Hepatocyte (in vitro differentiated cells): ENCODE measurements at regions not wholly inside any gene's neighbourhood (a gene's known extent, or its start where the extent isn't known, plus 50 kb on each side); places are given as distances from the start of the nearest gene placed in this dataset.

Source experiments
- DNase-seq: peaks from one replicate; pipeline ENCODE4 v3.0.0-alpha.2; 2016; ENCODE audit warnings: low spot score
- H2AFZ ChIP-seq: fragments of 200-600 bp; sonication (generic); 2 replicates; pipeline ENCODE4 v1.6.0; 2016; ENCODE audit warnings: antibody characterized with exemption, mild to moderate bottlenecking
- H3K27ac ChIP-seq: fragments of 200-600 bp; sonication (generic); 2 replicates; pipeline ENCODE4 v1.5.1; 2016; ENCODE audit warnings: mild to moderate bottlenecking
- H3K27me3 ChIP-seq: fragments of 200-600 bp; sonication (generic); 2 replicates; pipeline ENCODE4 v1.6.1; 2016
- H3K36me3 ChIP-seq: fragments of 200-600 bp; sonication (generic); replicated peaks from 2 replicates; pipeline ENCODE4 v1.5.1; 2016; ENCODE audit warnings: low read depth; ENCODE audit not compliant: insufficient read depth
- H3K4me1 ChIP-seq: fragments of 200-600 bp; sonication (generic); 2 replicates; pipeline ENCODE4 v1.5.1; 2016; ENCODE audit warnings: mild to moderate bottlenecking, moderate library complexity; ENCODE audit not compliant: insufficient read depth
- H3K4me2 ChIP-seq: fragments of 200-600 bp; sonication (generic); 2 replicates; pipeline ENCODE4 v1.6.0; 2016
- H3K4me3 ChIP-seq: fragments of 200-600 bp; sonication (generic); 2 replicates; pipeline ENCODE4 v1.5.1; 2016; ENCODE audit warnings: mild to moderate bottlenecking
- H3K79me2 ChIP-seq: fragments of 200-600 bp; sonication (generic); 2 replicates; pipeline ENCODE4 v1.6.0; 2017; ENCODE audit warnings: mild to moderate bottlenecking
- H3K9me2 ChIP-seq: fragments of 200-600 bp; sonication (generic); replicated peaks from 2 replicates; pipeline ENCODE4 v1.6.0; 2017; ENCODE audit warnings: mild to moderate bottlenecking; ENCODE audit not compliant: insufficient read depth
- H3K9me3 ChIP-seq: fragments of 200-600 bp; sonication (generic); 2 replicates; pipeline ENCODE4 v1.5.1; 2016; ENCODE audit warnings: low read depth, mild to moderate bottlenecking
- H4K20me1 ChIP-seq: fragments of 200-600 bp; sonication (generic); 2 replicates; pipeline ENCODE4 v1.6.0; 2016; ENCODE audit warnings: mild to moderate bottlenecking; ENCODE audit not compliant: insufficient read depth, poor library complexity, severe bottlenecking
- CTCF ChIP-seq: fragments of 200-600 bp; sonication (generic); IDR thresholded peaks from 2 replicates; pipeline ENCODE4 v1.5.1; 2016; ENCODE audit warnings: antibody characterized with exemption, mild to moderate bottlenecking; ENCODE audit not compliant: poor library complexity
- EZH2 ChIP-seq: fragments of 200-600 bp; sonication (generic); IDR thresholded peaks from 2 replicates; pipeline ENCODE4 v1.6.1; 2016; ENCODE audit warnings: antibody characterized with exemption, mild to moderate bottlenecking, borderline replicate concordance
- EZH2phosphoT487 ChIP-seq: fragments of 200-600 bp; sonication (generic); IDR thresholded peaks from one replicate; pipeline ENCODE4 v1.6.1; 2018; ENCODE audit warnings: antibody characterized with exemption, mild to moderate bottlenecking, low read depth, moderate library complexity; ENCODE audit not compliant: unreplicated experiment, severe bottlenecking
- WGBS: methylation state at CpG from one replicate; pipeline ENCODE4 v1.1.6; 2016; ENCODE audit warnings: low lambda C conversion rate; ENCODE audit errors: missing lambda C conversion rate; 5-methylcytosine and 5-hydroxymethylcytosine counted together

GRCh38 chr11:116502641-116503061 is 270.1 kb downstream of the BUD13 start:
- DNase-seq, result no peak
- Histone ChIP-seq H3K27ac (no peak overlapping the region), H3K9me2 (no peaks in the 10 kb centered on the region), H3K27me3 (peaks cover 46% of the 10 kb centered on the region), H3K4me3 (no peak overlapping the region), H3K36me3 (no peaks in the 10 kb centered on the region), H3K9me3 (no peaks in the 10 kb centered on the region), H3K4me1 (no peaks in the 10 kb centered on the region), H3K79me2 (no peaks in the 10 kb centered on the region), H4K20me1 (no peaks in the 10 kb centered on the region), H3K4me2 (no peak overlapping the region), H2AFZ (no peak overlapping the region)
- TF ChIP-seq CTCF (no peak), EZH2phosphoT487 (no peak), EZH2 (no peak)
- WGBS, result 92% methylated on average over 6 of the region's 6 CpGs

- Histone ChIP-seq H3K4me2 (no peak overlapping the region), H4K20me1 (no peaks in the 10 kb centered on the region), H2AFZ (no peak overlapping the region), H3K4me1 (no peaks in the 10 kb centered on the region), H3K9me3 (no peaks in the 10 kb centered on the region), H3K36me3 (no peaks in the 10 kb centered on the region), H3K79me2 (no peaks in the 10 kb centered on the region), H3K4me3 (no peak overlapping the region), H3K27ac (no peak overlapping the region), H3K9me2 (no peaks in the 10 kb centered on the region), H3K27me3 (peaks cover 44% of the 10 kb centered on the region)
- DNase-seq, result no peak
- TF ChIP-seq EZH2 (no peak), CTCF (no peak), EZH2phosphoT487 (no peak)
- WGBS, result 59% methylated on average over 7 of the region's 7 CpGs
Measured at GRCh38 chr11:116501728-116502127, 271.1 kb downstream of the BUD13 start.

- no peaks in the 10 kb centered on the region for H4K20me1 ChIP-seq
- no peaks in the 10 kb centered on the region for H3K36me3 ChIP-seq
- H3K4me3 ChIP-seq, result no peak overlapping the region
- H3K79me2 ChIP-seq, result no peaks in the 10 kb centered on the region
- H3K27ac ChIP-seq, result no peak overlapping the region
- WGBS, result 32% methylated on average over 18 of the region's 18 CpGs
- H3K27me3 ChIP-seq, result peaks cover 39% of the 10 kb centered on the region
- H3K4me2 ChIP-seq, result no peak overlapping the region
- no peaks in the 10 kb centered on the region for H3K9me3 ChIP-seq
- no peaks in the 10 kb centered on the region for H3K9me2 ChIP-seq
- no peaks in the 10 kb centered on the region for H3K4me1 ChIP-seq
- no peak for DNase-seq
- no peak overlapping the region for H2AFZ ChIP-seq
- TF ChIP-seq EZH2phosphoT487, result no peak
Measured at GRCh38 chr11:116500947-116501602, 271.7 kb downstream of the BUD13 start.

- Histone ChIP-seq H3K9me2 (no peaks in the 10 kb centered on the region), H3K36me3 (no peaks in the 10 kb centered on the region), H3K4me1 (no peaks in the 10 kb centered on the region), H3K79me2 (no peaks in the 10 kb centered on the region), H3K4me2 (no peak overlapping the region), H3K27ac (no peak overlapping the region), H3K9me3 (no peaks in the 10 kb centered on the region), H3K4me3 (no peak overlapping the region), H3K27me3 (peaks cover 39% of the 10 kb centered on the region), H4K20me1 (no peaks in the 10 kb centered on the region), H2AFZ (no peak overlapping the region)
- no peak for DNase-seq
- TF ChIP-seq CTCF, result no peak
- no peak for TF ChIP-seq EZH2
- TF ChIP-seq EZH2phosphoT487, result no peak
- 63% methylated on average over 35 of the region's 45 CpGs for WGBS
Measured at GRCh38 chr11:116500026-116500946, 272.5 kb downstream of the BUD13 start.
